ENCODE measurements at regions not wholly inside any gene's neighbourhood (a gene's known extent, or its start where the extent isn't known, plus 50 kb on each side); places are given as distances from the start of the nearest gene placed in this dataset.

DNA sequence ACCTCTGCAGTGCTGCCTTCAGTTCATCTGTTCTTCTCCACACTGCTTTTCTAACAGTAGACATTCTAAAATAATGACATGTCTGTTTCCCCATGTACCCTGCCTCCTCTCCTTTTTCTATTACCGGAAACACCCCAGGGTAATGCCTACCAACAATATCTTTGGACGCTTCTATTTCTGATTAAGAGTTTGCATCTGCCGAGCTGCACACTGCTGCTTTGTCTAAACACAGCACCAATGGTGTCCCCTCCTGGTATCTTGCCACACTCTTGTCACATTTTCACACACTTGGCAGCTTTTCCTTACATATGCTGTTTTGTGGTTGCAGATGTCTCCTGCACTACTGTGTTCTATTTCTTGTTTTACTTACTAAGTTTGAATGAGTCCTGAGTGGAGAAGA, 288.8 kb downstream of the GRIA2 start:
- DNase-seq (ENCODE audit: low spot score), result no peak

DNA sequence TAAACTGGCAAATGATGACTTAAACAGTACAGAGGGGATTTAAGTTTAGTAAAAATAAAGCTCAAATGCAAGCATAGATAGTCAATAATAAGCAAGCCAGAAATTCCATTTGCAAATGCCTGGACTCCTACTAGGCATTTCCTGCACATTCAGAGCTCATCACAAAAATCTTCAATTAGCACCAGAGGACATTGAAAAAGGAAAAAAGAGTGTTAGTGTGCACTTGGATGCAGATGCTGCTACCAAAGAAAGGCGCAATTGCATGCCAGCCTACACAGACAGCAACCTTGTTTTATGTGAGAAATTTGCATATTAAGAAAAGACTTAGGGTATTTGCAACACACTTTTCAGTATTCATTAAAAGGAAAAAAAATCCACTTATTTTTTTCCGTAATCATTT, 282.1 kb downstream of the GRIA2 start:
- no peak for DNase-seq (ENCODE audit: low spot score)

DNA sequence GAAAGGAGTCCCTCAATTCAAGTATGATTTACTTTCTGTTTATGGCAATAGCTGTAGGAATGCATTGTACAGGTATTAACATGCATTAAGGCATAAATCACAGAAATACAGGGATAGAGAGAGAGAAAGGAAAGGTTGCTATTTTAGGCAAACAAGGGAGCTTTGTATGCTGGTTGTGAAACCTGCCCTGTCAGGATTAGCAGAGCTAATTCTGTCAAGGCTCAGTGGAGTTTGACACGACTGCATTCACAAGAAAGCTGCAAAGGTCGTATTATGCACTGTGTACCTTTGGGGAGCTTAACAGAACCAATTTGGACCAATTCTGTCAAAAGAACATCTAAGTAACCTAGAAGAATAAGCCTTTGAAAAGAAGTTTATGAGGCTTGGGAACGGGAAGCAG, 239.3 kb downstream of the GRIA2 start:
- no peak for DNase-seq (ENCODE audit: low spot score)

DNA sequence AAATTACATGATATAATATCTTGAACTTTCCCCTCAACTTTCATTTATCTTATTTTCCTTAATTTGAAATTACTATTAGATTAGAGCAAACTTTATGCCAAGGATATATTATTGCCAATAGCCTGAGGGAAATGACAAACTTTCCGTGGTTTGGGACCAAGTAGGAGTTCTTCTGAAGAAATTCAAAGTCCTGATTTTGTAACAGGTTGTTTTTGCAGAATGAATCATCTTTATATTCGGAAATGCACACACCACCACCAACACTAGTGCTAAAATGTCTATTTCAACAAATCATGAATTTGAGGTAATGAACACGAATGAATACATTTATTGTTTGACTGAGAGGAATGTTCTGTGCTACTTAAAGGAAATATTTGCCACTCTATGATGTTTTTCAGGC, 226.7 kb downstream of the GRIA2 start:
- no peak for DNase-seq (ENCODE audit: low spot score)

DNA sequence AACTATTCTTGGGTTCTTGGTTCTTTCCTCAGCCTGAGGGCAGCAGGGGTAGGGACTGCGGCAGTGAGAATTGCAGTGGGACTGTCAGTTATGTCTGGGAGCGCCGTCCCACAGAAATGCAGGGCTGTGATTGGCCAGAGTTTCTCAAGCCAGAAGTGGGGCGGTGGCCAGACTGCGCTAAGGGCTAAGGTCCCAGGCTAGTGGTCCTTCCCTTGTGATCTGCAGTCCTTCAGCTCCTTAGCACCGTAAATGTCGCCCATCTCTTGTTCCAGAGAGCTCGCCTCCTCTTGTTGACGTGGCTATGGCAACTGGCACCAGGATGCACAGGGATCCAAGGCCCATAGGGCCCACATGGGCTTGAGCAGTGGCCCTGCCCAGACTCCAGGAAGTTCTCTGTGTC, 223.5 kb downstream of the GRIA2 start:
- DNase-seq (ENCODE audit: low spot score), result no peak

DNA sequence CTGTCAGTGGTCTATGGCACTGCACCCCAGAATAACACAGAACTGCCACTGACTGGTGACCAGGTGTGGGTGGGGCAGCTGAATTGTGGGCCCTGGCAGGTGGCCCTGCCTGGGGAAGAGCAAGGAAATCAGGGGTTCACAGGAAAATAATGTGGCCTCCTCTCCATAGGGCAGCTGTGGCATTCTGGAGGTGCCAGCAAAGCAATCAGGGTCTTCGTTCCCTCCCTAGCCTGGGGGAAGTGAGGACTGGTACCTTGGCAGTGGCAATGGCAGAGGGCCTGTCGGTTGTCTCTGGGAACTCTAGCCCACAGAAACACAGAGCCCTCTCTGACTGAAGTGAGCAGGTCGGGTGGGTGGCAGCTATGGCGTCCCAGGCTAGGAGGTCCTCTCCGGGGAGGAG, 223.0 kb downstream of the GRIA2 start:
- no peak for DNase-seq (ENCODE audit: low spot score)

DNA sequence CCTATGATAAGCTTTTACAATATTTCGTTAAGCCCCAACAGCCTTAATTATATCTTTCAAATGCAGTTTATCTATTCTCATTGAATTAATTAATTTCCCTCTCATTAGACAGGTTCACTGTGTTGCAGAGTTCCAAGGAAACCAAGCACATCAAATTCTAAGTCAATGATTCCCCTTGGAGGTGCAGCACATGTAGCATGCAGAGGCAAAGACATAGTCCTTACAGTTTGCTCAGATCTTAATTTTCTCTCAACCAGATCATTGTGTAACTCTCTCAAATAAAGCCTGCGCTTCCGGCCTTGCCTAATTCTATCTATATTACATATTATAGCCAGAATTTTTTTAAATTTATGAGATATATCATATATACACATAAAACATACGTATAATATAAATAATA, 205.4 kb downstream of the GRIA2 start:
- DNase-seq (ENCODE audit: low spot score), result no peak

DNA sequence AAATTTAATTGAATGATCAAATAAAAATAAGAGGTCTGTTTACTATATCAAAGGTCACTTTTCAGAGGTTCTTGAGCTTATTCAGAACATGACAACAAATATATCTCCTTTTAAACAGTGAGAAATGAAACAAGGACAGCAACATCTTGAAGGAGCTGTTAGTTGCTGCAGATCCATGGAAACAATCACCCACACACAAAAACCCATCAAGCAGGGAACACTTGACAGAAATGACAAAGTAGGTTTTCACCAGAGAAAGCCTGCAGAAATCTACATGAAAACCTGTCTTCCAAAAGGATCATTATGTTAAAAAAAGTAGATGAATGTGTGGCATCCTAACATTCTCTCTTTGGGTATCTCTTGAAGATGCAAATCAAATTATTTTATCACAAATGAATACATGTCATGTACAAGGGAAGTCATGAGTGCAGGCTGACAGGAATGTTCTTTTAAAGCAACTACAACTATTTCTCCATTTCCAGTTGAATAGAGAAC, 203.0 kb downstream of the GRIA2 start:
- no peak for DNase-seq (ENCODE audit: low spot score)

DNA sequence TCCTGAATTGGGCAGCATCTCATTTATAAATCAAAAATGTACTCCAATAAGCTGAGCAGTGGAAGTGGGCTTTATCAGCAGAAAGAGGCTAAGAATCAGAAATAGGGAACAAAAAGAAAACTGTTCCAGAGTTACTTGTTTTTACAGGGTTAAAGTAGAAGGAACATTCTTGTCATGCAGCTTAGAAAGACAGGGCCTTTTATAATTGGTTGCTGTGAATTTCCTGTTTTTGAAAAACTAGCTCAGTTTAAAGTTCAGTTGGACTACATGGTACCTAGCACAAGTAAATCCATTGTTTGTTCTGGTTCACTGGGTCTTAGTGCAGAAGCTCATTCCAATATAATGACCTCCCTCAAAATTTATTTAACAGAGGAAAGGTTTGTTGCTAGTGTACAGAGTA, 200.8 kb downstream of the GRIA2 start:
- no peak for DNase-seq (ENCODE audit: low spot score)
